GM18873 (cell line): ENCODE measurements at regions not wholly inside any gene's neighbourhood (a gene's known extent, or its start where the extent isn't known, plus 50 kb on each side); places are given as distances from the start of the nearest gene placed in this dataset.

ENCODE experiments used
- ATAC-seq: cut with Tn5 transposase; IDR thresholded peaks from one replicate; pipeline ENCODE4 v1.9.1; 2021; ENCODE audit warnings: mild to moderate bottlenecking, moderate library complexity, moderate number of reproducible peaks; ENCODE audit not compliant: unreplicated experiment, low FRiP score

- no peak for ATAC-seq
Observed at GRCh38 chr6:91013511-91013910, 426.6 kb upstream of the MAP3K7 start.

- no peak for ATAC-seq
Observed at GRCh38 chr6:90997076-90997475, 410.2 kb upstream of the MAP3K7 start.

GRCh38 chr6:90993770-90994169, 406.9 kb upstream of the MAP3K7 start:
- ATAC-seq: no peak

- no peak for ATAC-seq
Observed at GRCh38 chr6:90989763-90990162, 402.9 kb upstream of the MAP3K7 start.

GRCh38 chr6:90984066-90984465, 397.2 kb upstream of the MAP3K7 start:
- ATAC-seq: no peak

- ATAC-seq: no peak
Observed at GRCh38 chr6:90983462-90983861, 396.6 kb upstream of the MAP3K7 start.

- ATAC-seq: no peak
Observed at GRCh38 chr6:90982581-90982980, 395.7 kb upstream of the MAP3K7 start.

- ATAC-seq: no peak
Observed at GRCh38 chr6:90982051-90982450, 395.2 kb upstream of the MAP3K7 start.

GRCh38 chr6:90978046-90978445, 391.2 kb upstream of the MAP3K7 start:
- no peak for ATAC-seq

- ATAC-seq: no peak
Observed at GRCh38 chr6:90977513-90977912, 390.6 kb upstream of the MAP3K7 start.

GRCh38 chr6:90976341-90976740, 389.5 kb upstream of the MAP3K7 start:
- ATAC-seq: no peak

- no peak for ATAC-seq
Observed at GRCh38 chr6:90975741-90976140, 388.9 kb upstream of the MAP3K7 start.

- no peak for ATAC-seq
Observed at GRCh38 chr6:90973188-90973587, 386.3 kb upstream of the MAP3K7 start.

GRCh38 chr6:90970672-90971071, 383.8 kb upstream of the MAP3K7 start:
- ATAC-seq: no peak

- no peak for ATAC-seq
Observed at GRCh38 chr6:90967471-90967870, 380.6 kb upstream of the MAP3K7 start.

- no peak for ATAC-seq
Observed at GRCh38 chr6:90960324-90960723, 373.5 kb upstream of the MAP3K7 start.

GRCh38 chr6:90955246-90955645, 368.4 kb upstream of the MAP3K7 start:
- ATAC-seq: no peak

GRCh38 chr6:90953405-90954161, 366.7 kb upstream of the MAP3K7 start:
- no peak for ATAC-seq

- no peak for ATAC-seq
Observed at GRCh38 chr6:90952176-90952575, 365.3 kb upstream of the MAP3K7 start.

- no peak for ATAC-seq
Observed at GRCh38 chr6:90948540-90948939, 361.7 kb upstream of the MAP3K7 start.

- ATAC-seq: no peak
Observed at GRCh38 chr6:90947184-90948064, 360.6 kb upstream of the MAP3K7 start.

- ATAC-seq: no peak
Observed at GRCh38 chr6:90941885-90942284, 355.0 kb upstream of the MAP3K7 start.
